GM18907 (cell line): ENCODE measurements at regions not wholly inside any gene's neighbourhood (a gene's known extent, or its start where the extent isn't known, plus 50 kb on each side); places are given as distances from the start of the nearest gene placed in this dataset.

ENCODE experiments used
- ATAC-seq: cut with Tn5 transposase; IDR thresholded peaks from one replicate; pipeline ENCODE4 v1.9.1; 2021; ENCODE audit warnings: mild to moderate bottlenecking, moderate library complexity; ENCODE audit not compliant: unreplicated experiment

DNA sequence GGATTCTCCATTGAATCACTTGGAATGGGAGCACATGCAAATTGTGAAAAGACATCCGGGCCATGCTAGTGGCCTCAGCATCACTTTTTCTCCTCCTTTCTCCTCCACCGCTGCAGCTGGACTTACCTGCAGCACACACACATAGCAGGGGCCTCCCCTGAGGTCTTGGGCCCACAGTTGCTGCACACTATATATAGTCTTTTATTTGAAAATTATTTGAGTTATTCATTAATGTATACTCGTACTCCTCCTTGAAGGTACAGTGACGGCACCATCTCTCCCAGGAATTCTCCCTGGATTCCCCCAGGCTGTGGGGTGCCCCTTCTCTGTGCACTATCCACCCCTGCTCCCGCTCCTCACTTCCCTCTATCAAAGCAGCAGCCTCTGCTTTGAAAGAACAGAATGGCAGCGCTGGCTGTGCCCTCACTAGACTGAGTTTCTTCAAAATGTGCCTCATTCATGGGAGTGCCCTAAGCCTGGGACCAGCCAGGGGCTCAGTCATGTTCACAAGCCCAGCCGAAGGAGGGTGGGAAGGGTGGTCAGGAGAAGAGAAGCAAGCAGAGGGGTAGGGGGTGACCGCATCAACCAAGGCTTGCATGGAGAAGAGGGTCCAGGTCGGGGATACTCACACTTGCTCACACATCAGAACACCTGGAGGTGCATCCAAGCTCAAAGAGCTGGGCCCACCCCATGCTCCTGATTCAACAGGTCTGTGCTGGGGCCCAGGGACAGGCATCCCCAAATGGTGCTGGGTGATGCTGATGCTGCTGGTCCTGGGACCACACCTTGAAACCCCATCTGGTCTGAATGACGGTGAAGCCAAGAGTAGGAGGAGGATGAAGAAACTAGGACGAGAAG lies 156.2 kb upstream of the ZMIZ1 start:
- ATAC-seq, result no peak

DNA sequence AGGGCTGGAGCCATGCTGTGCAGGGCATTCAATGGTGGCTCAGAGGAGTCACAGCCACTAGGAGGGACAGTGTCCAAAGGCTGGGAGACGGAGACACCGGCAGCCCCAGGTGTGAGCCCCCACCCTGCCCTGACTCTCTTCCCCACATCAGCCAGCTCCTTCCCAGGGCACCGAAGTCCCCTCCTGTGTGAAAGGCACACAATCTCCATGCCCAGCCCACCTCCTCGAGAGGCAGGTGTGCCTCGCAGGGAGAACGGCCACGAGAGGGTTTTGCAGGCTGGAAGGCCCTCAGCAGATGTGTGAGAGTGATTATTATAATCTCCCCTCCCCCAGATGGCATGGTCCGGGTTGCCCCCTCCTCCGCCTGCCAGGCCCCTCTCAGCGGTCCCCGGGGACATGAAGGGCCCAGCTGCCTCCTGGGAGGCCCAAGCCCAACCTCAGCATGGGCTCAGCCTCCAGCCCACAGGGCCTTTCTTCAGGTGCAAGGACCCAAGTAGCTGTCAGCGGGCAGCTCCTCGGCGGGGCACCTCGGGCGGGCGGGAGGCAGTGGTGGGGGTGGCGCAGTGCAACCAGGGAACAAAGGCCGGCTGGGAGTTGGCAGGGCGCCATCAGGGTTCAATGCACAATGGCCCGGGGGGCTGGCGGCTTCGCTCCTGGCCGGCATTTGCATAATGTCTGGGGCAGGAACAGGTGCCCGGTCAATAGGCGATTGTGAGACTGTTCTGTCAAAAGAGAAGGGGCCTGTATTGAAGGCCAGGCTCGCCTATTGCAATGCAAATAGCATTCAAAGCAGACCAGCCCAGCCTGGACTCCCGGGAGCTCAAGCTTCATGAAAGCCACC lies 155.3 kb upstream of the ZMIZ1 start:
- ATAC-seq, result no peak

DNA sequence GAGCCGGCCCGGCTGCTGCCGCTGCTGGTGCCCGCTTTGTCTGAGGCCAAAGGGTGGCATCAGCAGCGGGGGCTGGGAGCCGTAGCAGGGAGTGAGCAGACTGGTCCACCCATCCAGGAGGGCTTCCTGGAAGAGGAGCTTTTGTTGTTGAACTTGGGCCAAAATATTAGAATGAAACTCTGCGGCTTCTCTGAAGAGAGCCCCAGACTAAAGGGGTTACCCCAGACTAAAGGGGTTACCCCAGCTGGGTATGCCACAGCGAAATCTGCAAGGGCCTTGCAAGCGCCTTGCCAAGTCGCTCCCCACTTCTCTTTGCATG lies 154.7 kb upstream of the ZMIZ1 start:
- no peak for ATAC-seq

DNA sequence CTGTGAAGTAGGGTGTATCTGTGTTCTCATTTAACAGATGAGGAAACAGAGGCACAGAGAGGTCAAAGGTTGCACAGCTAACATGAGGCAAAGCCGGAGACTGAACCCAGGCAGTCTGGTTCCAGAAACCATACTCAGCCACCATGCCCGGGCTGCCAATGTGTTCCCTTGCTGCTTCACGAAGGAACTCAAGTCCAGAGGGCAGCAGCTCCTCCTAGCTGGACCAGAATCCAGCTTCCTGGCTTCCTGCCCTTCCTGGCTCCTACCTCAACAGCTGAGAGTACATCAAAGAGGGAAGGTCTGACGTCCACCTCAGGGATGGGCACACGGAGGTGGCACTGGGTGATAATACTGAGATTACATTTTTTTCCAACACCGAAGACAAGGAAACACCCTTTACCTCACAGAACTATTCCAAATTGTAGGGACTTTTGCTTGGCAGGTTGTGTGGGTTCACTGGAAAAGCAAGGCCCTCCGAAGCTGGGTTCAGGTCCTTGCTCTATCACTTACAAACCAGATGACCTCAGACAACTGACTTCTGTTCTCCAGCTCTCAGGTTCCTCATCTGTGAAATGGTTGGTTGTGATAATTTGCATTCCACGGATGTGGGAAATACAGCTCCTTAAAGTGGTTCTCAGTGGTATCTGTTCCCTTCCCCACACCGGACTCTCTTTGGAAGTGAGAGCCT lies 154.1 kb upstream of the ZMIZ1 start:
- ATAC-seq, result no peak

DNA sequence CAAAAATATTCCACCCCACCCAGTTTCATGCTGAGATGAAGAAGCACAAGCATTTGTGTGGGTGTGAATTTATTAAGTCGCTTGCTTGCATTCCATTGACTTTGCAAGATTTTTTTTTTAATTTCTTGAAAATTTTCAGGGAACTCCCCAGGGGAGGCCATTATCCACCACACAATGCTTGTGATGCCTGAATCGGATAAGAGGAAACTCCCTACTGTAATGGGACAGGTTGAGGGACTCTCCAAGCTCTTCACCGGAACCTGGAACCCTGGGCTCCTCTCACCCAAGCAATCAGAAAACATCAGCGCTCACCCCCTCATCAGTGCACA lies 153.6 kb upstream of the ZMIZ1 start:
- no peak for ATAC-seq

DNA sequence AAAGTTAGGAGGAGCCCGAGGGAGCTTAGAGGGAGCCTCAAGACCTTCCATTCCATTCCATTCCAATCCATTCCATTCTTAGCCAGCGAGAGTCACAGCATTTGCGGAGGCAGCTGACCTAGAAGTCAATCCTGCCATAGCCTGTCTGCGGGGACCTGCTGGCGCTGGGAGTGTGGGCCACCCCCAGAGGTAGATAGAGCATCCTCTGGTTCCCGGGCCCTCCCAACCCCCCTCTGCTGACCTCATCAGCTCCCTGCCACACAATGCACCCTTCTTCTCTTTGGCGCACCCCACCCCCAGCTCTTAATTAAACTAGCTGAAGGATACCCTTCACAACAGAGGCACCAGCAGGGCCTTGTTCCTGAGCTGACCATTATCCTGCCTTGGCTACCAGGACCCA lies 152.5 kb upstream of the ZMIZ1 start:
- ATAC-seq, result no peak

DNA sequence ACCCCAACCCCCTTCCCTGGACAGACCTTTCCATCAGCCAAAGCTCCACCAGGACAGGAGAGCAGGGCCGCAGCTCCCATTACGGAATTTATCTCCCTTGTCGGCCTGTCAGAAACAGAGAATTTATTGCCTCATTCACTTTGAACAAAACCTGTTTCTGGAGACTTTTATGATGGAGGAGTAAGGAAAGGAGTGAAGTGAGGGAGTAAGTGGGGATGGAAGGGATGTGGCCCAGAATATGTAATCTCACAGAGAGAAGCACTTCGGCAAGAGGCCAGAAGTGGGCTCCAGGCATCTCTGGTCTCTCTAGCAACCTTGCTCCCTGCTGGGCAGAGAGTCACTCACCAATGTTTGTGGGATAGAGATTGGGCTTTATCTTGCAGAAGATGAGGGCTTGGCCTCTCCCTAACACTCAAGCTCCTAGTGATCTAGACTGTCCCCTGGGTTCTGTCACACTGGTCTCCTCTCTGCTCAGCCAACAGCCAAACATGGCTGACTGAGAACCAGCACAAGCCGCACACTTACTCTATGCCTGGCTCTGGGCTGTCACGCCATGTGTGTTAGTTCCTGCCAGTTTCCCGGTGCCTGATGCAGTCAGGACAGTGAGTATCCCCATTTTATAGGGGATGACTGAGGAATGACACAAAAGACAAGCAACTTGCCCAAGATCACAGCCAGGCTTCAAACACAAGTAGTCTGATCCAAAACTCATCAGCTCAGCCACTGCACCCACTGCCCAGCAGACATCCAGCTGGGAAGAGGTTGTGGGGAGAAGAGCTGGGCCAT lies 149.4 kb upstream of the ZMIZ1 start:
- ATAC-seq, result no peak

DNA sequence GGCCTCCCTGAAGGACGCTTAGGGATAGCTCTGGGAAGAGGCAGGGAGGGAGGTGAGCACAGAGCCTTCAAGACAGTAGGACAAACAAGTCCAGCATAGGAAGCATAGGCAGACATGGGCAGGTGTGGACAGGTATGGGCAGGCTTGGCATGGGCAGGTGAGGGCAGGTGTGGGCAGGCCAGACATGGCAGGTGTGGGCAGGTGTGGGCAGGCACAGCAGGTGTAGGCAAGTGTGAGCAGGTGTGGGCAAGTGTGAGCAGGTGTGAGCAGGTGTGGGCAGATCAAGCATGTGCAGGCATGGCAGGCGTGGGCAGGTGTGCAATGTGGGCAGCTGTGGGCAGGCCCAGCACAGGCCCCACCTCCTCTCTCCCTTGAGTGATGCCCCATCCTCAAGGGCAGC lies 148.8 kb upstream of the ZMIZ1 start:
- no peak for ATAC-seq

DNA sequence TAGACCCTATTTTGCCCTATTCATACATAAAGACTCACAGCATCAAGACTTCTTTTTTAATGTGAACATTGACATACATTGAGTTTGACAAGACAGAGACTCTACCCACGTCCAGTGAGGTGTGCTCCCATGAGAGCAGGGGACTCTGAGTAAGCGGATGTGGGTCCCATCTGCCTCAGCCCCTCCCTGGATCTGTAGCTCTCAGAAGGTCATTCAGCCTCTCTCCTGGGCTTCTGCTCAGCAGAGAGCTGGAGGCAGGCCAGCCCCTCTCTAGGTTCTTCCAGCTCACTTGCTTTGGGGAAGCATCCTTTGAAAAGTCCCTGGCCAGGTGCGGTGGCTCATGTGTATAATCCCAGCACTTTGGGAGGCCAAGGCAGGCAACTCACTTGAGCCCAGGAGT lies 146.9 kb upstream of the ZMIZ1 start:
- no peak for ATAC-seq

DNA sequence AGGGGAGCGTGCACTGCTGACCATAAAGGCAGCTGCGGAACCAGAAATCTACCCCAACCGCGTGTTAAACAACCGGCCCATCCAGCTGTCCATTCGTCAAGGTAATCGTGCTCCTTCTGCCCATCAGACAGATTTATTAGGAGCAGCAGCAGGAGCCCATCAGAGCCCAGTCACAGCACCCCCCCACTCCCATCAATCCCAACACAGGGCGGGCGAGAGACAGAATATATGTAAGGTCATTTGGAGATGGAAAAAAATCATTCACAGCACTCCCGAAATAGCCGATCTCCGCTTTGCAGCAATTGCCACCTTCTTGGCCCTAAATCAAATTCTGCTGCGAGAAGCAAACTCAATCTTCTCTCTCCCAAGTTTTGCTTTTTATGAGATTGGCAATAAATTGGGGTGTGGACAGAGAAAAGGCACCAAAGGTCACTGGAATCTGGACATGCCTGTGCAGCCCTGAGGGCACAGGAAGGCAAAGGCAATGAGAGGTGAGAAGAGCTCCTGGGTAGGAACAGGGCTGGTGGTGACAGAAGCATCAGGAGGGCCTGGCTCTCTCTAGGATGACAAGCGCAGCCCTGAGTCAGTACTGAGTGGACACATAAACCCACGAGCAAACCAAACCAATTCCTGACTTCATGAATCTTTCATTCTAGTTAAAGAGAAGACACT lies 145.0 kb upstream of the ZMIZ1 start:
- ATAC-seq, result no peak

DNA sequence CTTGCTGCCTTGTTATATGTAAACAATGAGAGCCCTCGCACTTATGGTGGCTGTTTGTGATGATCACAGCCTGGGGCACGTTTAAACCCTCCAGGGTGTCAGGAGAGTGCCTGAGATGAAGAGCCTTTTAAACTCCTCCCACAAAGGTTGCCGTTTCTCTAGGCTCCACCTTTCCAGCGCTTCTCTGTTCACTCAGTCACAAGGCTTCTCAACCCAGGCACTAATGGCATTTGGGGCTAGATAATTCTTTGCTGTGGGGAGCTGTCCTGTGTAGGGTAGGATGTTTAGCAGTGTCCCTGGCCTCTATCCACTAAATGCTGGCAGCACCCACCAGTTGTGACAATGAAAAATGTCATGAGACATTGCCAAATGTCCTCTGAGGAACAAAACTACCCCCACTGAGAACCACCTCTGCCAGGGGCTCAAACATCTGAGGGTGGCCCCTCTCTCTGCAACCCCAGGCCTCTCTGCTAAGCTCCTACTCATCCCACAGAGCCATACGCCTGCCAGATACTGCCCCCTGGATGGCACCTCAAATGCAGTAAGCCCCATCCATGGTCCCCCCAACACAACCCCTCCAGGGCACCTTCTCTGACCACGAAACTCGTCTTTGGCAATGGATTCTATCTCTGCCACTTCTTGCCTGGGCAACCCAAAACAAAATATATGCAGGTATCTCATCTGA lies 144.3 kb upstream of the ZMIZ1 start:
- no peak for ATAC-seq

DNA sequence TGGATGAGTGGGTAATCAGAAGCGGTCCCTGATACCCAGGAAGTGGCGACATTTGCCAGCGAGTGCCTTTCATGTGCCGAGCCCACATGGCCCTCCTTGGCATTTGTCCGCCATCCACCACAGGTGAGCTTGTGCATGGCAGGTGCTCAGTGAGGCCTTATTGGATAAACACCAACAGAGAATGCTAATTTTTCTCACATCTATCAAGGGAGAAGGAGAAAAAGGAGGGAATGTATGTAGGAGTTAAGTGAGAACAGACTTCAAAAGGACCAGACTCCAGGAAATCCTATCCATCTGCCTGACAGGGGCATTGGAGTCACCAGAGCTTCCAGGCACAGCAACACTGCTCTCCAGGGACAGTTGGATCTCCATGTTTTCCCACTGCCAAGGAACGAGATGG lies 143.5 kb upstream of the ZMIZ1 start:
- ATAC-seq, result no peak

DNA sequence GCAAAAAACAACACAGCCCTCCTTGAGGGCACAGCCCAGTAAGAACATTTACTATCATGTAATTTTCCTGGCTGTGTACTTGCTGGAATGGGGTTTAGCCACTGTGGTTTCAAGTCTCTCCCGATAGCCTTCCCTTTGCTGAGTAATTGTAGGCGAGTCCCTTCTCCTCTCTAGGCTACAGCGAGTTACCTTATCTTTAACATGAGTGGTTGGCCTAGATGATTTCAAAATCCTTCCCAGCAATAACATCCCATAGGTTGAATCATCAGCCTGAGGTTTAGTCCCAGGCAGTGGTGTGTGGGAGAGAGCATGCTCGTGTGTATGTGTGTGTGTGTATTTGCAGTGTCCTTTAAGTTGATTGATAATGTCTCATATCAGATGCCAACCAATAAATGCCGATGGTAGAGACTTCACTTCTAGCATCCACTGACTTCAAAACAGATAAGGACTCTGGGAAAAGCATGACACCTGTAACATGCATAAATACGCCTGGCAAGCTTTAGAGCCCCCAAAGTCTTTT lies 142.9 kb upstream of the ZMIZ1 start:
- no peak for ATAC-seq

DNA sequence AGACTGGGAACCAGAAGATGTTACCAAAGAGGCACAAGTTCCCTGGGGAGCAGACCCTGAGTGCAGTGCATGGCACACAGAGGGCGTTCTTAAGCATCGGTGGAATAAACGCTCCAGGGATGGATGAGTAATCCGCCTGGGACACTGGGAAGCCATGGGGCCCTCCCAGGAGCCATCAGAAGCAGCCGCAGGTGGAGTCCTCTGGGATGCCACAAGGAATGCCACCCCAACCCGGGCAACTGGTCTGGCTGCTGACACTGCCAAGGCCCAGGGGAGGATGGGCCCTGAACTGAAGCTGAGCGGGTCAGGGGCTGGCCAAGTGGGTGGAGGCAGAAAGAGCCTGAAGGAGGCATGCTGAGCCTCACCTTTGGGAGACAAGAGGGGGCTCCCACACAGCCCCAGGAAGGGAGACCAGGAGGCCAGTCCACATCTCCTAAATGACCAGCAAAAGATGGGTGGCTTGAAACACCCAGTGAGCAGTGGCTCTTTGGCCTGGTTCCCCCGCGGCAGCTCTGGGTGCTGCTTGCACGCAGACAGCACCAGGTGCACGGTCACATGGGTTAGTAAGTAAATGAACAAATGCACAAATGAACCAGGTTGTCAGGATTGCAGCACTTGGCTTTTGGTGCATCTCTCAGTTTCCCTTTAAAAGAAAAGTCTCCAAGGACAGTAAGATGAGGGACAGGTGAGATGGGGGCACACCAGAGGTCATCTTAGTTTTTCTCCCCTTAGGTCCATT lies 141.3 kb upstream of the ZMIZ1 start:
- no peak for ATAC-seq

DNA sequence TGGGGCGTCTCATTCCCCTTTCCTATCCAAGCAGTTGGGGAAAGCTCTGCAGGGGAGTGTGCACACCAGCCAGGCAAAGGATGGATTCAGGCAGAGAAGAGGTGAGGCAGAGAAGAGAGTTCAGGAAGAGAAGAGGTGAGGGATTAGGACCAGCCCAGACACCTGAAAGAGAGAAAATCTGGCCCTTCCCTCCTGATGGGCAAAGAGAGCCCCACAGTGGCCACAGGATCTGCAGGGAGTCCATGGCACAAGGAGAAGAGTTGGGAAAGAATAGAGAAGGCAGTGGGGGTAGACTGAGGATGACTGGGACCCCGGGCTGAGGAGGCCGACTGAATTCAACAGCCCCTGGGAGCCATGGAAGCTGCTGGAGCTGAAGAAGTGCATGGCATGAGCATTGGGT lies 140.4 kb upstream of the ZMIZ1 start:
- no peak for ATAC-seq

DNA sequence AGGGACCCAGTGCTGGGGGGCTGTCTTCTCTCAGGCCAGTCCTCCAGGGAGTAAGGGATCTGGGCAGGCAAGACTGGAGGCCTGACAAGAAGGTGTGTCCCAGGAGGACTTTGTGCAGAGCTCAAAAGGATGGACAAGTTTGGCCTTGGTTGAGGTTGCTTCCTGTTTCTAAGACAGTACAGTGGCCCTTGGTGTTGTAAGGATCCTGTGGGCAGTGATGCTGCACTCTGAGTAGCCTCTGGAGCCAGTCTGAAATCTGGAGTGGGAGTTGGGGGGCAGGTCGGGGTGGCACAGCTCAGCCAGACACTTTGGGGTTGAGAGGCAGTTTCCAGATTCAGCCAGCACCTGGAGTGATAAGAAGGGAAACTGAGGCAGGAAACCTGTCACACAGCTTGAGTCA lies 139.2 kb upstream of the ZMIZ1 start:
- ATAC-seq, result no peak

DNA sequence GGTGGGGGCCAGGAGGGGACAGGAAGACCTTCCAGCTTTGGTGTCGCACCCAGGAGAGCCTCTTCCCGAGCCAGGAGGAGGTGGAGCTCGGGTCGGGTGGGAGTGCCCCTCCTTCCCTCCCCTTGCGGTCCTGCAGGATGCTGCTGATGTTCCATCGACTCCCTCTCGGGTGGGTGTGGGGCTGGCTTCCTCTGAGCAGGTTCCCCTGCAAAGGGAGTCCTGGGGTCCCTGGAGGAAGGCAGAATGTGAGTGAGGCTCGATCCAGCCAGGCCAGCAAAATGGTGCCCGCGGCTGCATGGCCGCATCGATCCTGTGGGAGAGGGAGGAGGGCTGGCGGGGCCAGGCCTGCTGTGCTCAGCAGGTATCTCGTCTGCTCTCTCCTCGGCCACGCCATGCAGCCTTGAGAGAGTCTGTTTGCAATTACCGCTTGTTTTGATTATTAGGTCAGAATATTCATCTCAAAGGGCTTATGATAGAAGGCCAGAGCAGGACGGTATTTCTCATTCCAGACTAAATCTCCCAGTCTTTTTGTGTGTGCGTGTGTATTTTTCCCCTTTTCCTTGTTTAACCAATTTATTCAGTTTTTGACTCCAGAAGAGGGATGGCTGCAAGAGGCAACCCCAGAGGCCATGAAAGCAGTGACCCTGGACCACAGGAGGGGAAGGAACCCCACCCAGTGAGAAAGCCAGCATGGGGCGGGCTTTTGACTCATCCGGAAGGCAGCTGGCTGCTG lies 137.3 kb upstream of the ZMIZ1 start:
- no peak for ATAC-seq

DNA sequence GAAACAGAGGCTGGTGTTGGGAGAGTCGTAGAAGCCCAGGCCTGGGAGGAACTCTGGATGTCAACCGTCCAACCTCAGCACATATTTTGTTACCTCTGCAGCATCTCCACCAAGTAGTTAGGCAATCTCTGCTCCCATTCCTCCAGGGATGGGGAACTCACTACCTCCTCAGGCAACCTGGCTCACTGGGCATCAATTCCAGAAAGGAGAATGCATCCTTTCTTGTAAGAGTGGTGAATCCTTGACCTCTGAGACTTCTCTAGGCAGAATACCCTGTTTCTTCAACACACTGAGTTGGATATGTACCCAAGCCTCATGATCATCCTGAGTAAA lies 136.7 kb upstream of the ZMIZ1 start:
- no peak for ATAC-seq

DNA sequence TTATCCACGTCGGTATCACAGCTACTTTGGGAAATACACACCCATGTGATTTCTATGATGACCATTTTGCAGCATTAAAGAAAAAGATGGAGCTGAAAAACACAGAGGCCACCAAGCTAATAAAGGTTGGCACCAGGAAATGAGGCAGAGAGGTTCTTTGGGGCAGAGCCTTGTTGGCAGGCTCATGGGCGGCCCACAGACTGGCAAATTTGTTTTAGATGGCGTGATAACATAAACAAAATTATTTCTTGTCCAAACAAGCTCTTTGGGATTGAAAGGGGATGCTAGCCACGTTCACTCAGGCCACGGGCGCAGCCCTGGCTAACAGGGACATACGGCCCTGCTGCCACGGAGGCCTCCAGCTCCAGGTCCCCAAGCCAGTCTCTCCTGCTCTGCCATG lies 135.9 kb upstream of the ZMIZ1 start:
- no peak for ATAC-seq
